ENCODE measurements at regions not wholly inside any gene's neighbourhood (a gene's known extent, or its start where the extent isn't known, plus 50 kb on each side); places are given as distances from the start of the nearest gene placed in this dataset.

DNA sequence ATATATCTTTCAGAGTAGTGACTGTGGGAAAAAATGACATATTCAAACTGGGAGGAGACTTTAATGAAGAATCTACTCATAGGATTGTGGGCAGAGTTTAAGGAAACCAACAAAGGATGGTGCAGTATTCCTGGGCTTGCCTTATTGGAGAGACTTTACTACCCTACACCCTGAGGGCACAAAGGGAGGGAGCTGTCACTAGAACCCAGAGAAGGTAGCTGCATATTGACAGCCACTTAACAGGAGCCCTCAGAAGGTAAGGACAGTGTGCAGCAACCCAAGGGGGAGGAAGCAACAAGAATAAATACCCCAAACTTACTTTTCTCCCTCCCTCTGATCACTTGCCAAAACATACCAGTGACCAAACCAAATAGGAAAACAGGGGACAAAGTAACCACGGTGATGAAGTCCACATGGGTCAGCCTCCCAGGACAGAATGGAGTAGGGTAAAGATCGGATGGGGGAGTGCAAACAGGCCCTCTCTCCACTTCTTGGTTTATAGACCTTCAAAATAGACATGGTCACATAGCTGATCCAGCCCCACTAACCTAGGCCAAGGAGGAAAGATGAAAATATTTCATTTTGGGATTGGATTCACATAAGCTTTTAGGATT, 121.8 kb upstream of the SESN3 start:
- POLR2A ChIA-PET = no interaction called here
- Mint-ChIP-seq H3K36me3 (peaks cover 15% of the 10 kb centered on the region), H3K4me1 (peaks cover 2% of the 10 kb centered on the region; the same call in 1 of the 2 replicates), H3K4me3 (no peak overlapping the region), H3K27ac (no peak overlapping the region), H3K9me3 (peaks cover 21% of the 10 kb centered on the region), H3K27me3 (ENCODE audit: low read depth) (no peaks in the 10 kb centered on the region)
- CTCF ChIA-PET = interaction anchor here (1.0 kb wide), 1 partner anchor 194 kb away, joined by 3 read pairs; no protein-coding TSS in a partner anchor
- DNase-seq (ENCODE audit: low spot score) (no peak), ATAC-seq (no peak)
- TF ChIP-seq, protein P1, sequence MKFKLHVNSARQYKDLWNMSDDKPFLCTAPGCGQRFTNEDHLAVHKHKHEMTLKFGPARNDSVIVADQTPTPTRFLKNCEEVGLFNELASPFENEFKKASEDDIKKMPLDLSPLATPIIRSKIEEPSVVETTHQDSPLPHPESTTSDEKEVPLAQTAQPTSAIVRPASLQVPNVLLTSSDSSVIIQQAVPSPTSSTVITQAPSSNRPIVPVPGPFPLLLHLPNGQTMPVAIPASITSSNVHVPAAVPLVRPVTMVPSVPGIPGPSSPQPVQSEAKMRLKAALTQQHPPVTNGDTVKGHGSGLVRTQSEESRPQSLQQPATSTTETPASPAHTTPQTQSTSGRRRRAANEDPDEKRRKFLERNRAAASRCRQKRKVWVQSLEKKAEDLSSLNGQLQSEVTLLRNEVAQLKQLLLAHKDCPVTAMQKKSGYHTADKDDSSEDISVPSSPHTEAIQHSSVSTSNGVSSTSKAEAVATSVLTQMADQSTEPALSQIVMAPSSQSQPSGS (CRISPR knock-in tag; IDR thresholded peaks at IDR 0.05; ENCODE audit: borderline replicate concordance, low read depth) = no peak
- TF ChIP-seq ZNF138 (CRISPR knock-in tag; conservative IDR thresholded peaks at IDR 0.05) = no peak
- TF ChIP-seq ESRRA (CRISPR knock-in tag; IDR thresholded peaks at IDR 0.05; ENCODE audit: borderline replicate concordance) = no peak
- TF ChIP-seq IRF2 (CRISPR knock-in tag; IDR thresholded peaks at IDR 0.05; ENCODE audit: borderline replicate concordance, low read depth) = no peak
- no peak for TF ChIP-seq ZBTB21 (CRISPR knock-in tag; IDR thresholded peaks at IDR 0.05; ENCODE audit: borderline replicate concordance)
- no peak for TF ChIP-seq RELA (CRISPR knock-in tag; IDR thresholded peaks at IDR 0.05; ENCODE audit: borderline replicate concordance)
- no peak for TF ChIP-seq TEAD1 (CRISPR knock-in tag; IDR thresholded peaks at IDR 0.05)
- no peak for TF ChIP-seq FOXJ3 (CRISPR knock-in tag; IDR thresholded peaks at IDR 0.05; ENCODE audit: borderline replicate concordance)
- TF ChIP-seq, protein P2, sequence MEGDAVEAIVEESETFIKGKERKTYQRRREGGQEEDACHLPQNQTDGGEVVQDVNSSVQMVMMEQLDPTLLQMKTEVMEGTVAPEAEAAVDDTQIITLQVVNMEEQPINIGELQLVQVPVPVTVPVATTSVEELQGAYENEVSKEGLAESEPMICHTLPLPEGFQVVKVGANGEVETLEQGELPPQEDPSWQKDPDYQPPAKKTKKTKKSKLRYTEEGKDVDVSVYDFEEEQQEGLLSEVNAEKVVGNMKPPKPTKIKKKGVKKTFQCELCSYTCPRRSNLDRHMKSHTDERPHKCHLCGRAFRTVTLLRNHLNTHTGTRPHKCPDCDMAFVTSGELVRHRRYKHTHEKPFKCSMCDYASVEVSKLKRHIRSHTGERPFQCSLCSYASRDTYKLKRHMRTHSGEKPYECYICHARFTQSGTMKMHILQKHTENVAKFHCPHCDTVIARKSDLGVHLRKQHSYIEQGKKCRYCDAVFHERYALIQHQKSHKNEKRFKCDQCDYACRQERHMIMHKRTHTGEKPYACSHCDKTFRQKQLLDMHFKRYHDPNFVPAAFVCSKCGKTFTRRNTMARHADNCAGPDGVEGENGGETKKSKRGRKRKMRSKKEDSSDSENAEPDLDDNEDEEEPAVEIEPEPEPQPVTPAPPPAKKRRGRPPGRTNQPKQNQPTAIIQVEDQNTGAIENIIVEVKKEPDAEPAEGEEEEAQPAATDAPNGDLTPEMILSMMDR (IDR thresholded peaks at IDR 0.05) = no peak
- no peak for TF ChIP-seq NR2C2 (CRISPR knock-in tag; IDR thresholded peaks at IDR 0.05)
- TF ChIP-seq FOXP1 (CRISPR knock-in tag; IDR thresholded peaks at IDR 0.05; ENCODE audit: borderline replicate concordance) = no peak
- TF ChIP-seq NFE2L1 (CRISPR knock-in tag; IDR thresholded peaks at IDR 0.05) = no peak
- no peak for TF ChIP-seq RORB (CRISPR knock-in tag; IDR thresholded peaks at IDR 0.05)
- TF ChIP-seq, protein P3, sequence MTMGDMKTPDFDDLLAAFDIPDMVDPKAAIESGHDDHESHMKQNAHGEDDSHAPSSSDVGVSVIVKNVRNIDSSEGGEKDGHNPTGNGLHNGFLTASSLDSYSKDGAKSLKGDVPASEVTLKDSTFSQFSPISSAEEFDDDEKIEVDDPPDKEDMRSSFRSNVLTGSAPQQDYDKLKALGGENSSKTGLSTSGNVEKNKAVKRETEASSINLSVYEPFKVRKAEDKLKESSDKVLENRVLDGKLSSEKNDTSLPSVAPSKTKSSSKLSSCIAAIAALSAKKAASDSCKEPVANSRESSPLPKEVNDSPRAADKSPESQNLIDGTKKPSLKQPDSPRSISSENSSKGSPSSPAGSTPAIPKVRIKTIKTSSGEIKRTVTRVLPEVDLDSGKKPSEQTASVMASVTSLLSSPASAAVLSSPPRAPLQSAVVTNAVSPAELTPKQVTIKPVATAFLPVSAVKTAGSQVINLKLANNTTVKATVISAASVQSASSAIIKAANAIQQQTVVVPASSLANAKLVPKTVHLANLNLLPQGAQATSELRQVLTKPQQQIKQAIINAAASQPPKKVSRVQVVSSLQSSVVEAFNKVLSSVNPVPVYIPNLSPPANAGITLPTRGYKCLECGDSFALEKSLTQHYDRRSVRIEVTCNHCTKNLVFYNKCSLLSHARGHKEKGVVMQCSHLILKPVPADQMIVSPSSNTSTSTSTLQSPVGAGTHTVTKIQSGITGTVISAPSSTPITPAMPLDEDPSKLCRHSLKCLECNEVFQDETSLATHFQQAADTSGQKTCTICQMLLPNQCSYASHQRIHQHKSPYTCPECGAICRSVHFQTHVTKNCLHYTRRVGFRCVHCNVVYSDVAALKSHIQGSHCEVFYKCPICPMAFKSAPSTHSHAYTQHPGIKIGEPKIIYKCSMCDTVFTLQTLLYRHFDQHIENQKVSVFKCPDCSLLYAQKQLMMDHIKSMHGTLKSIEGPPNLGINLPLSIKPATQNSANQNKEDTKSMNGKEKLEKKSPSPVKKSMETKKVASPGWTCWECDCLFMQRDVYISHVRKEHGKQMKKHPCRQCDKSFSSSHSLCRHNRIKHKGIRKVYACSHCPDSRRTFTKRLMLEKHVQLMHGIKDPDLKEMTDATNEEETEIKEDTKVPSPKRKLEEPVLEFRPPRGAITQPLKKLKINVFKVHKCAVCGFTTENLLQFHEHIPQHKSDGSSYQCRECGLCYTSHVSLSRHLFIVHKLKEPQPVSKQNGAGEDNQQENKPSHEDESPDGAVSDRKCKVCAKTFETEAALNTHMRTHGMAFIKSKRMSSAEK (CRISPR knock-in tag; IDR thresholded peaks at IDR 0.05; ENCODE audit: borderline replicate concordance) = no peak
- no peak for TF ChIP-seq NFATC4 (CRISPR knock-in tag; IDR thresholded peaks at IDR 0.05)
- no peak for TF ChIP-seq JAZF1 (CRISPR knock-in tag; IDR thresholded peaks at IDR 0.05)
- TF ChIP-seq ZNF396 (CRISPR knock-in tag; IDR thresholded peaks at IDR 0.05; ENCODE audit: borderline replicate concordance) = no peak
- no peak for TF ChIP-seq NFYB (CRISPR knock-in tag; conservative IDR thresholded peaks at IDR 0.05; ENCODE audit: low read depth)

DNA sequence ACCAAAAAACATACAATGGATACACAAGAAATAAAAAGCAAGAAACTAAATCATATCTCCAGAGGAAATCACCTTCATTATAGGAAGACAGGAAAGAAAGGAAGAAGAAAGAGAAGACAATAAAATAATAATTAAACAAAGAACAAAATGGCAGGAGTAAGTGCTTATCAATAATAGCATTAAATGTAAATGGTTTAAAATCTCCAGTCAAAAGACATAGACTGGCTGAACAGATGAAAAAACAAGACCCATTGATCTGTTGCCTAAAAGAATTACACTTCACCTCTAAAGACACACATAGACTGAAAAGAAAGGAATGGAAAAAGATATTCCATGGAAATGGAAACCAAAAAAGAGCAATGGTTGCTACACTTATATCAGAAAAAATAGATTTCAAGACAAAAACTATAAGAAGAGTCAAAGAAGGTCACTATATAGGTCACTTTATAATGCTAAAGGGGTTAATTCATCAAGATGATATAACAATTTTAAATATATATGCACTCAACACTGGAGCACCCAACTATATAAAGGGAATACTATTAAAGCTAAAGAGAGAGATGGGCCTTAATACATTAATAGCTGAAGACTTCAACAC, 118.4 kb upstream of the SESN3 start:
- Mint-ChIP-seq H3K4me1 (no peaks in the 10 kb centered on the region), H3K27me3 (ENCODE audit: low read depth) (no peaks in the 10 kb centered on the region), H3K36me3 (peaks cover 15% of the 10 kb centered on the region), H3K9me3 (peaks cover 21% of the 10 kb centered on the region), H3K27ac (no peak overlapping the region), H3K4me3 (no peak overlapping the region)
- POLR2A ChIA-PET = no interaction called here
- no peak for ATAC-seq
- CTCF ChIA-PET = no interaction called here
- DNase-seq (ENCODE audit: low spot score) = no peak
- TF ChIP-seq EMX1 (CRISPR knock-in tag; IDR thresholded peaks at IDR 0.05) (no peak), FOXP1 (CRISPR knock-in tag; IDR thresholded peaks at IDR 0.05; ENCODE audit: borderline replicate concordance) (no peak), ZNF423 (CRISPR knock-in tag; IDR thresholded peaks at IDR 0.05) (no peak), ZNF263 (CRISPR knock-in tag; IDR thresholded peaks at IDR 0.05; ENCODE audit: low read depth) (no peak)
- TF ChIP-seq, protein P4, sequence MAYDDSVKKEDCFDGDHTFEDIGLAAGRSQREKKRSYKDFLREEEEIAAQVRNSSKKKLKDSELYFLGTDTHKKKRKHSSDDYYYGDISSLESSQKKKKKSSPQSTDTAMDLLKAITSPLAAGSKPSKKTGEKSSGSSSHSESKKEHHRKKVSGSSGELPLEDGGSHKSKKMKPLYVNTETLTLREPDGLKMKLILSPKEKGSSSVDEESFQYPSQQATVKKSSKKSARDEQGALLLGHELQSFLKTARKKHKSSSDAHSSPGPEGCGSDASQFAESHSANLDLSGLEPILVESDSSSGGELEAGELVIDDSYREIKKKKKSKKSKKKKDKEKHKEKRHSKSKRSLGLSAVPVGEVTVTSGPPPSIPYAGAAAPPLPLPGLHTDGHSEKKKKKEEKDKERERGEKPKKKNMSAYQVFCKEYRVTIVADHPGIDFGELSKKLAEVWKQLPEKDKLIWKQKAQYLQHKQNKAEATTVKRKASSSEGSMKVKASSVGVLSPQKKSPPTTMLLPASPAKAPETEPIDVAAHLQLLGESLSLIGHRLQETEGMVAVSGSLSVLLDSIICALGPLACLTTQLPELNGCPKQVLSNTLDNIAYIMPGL (CRISPR knock-in tag; IDR thresholded peaks at IDR 0.05) = no peak
- TF ChIP-seq, protein P5, sequence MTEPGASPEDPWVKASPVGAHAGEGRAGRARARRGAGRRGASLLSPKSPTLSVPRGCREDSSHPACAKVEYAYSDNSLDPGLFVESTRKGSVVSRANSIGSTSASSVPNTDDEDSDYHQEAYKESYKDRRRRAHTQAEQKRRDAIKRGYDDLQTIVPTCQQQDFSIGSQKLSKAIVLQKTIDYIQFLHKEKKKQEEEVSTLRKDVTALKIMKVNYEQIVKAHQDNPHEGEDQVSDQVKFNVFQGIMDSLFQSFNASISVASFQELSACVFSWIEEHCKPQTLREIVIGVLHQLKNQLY (CRISPR knock-in tag; IDR thresholded peaks at IDR 0.05) = no peak
- TF ChIP-seq, protein P6, sequence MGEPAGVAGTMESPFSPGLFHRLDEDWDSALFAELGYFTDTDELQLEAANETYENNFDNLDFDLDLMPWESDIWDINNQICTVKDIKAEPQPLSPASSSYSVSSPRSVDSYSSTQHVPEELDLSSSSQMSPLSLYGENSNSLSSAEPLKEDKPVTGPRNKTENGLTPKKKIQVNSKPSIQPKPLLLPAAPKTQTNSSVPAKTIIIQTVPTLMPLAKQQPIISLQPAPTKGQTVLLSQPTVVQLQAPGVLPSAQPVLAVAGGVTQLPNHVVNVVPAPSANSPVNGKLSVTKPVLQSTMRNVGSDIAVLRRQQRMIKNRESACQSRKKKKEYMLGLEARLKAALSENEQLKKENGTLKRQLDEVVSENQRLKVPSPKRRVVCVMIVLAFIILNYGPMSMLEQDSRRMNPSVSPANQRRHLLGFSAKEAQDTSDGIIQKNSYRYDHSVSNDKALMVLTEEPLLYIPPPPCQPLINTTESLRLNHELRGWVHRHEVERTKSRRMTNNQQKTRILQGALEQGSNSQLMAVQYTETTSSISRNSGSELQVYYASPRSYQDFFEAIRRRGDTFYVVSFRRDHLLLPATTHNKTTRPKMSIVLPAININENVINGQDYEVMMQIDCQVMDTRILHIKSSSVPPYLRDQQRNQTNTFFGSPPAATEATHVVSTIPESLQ (CRISPR knock-in tag; IDR thresholded peaks at IDR 0.05) = no peak

Data from WTC11 (cell line).